OCI-LY3 (cell line): ENCODE measurements at regions not wholly inside any gene's neighbourhood (a gene's known extent, or its start where the extent isn't known, plus 50 kb on each side); places are given as distances from the start of the nearest gene placed in this dataset.
"Not testable (repeated sequence)": the region's sequence is repeated elsewhere in the genome, so short reads cannot be mapped to it uniquely, and the experiment has no call there.

ENCODE experiments used
- H2AFZ ChIP-seq: fragments of 200-600, 300-600 bp; shearing (Covaris generic); 2 replicates; pipeline ENCODE4 v1.6.0; 2014; ENCODE audit warnings: antibody characterized with exemption, low read depth, low read length
- H3K27ac ChIP-seq: fragments of 200-600, 300-600 bp; sonication (generic); 2 replicates; pipeline ENCODE4 v1.5.1; 2014; ENCODE audit warnings: mild to moderate bottlenecking, low read length, moderate library complexity, mixed read lengths
- H3K27me3 ChIP-seq: fragments of 200-600, 300-600 bp; sonication (generic); 2 replicates; pipeline ENCODE4 v1.6.1; 2014; ENCODE audit warnings: low read depth, low read length, mixed read lengths
- H3K36me3 ChIP-seq: fragments of 200-600, 300-600 bp; sonication (generic); replicated peaks from 2 replicates; pipeline ENCODE3; 2014; ENCODE audit warnings: low read depth, low read length, mixed read lengths
- H3K4me1 ChIP-seq: fragments of 300-600, 200-600 bp; sonication (generic); 2 replicates; pipeline ENCODE4 v1.6.1; 2014; ENCODE audit warnings: low read length, mixed read lengths
- H3K4me2 ChIP-seq: fragments of 200-600, 300-600 bp; sonication (generic); 2 replicates; pipeline ENCODE4 v1.6.1; 2014; ENCODE audit warnings: low read length, mixed read lengths
- H3K4me3 ChIP-seq: fragments of 300-600, 200-600 bp; sonication (generic); 2 replicates; pipeline ENCODE4 v1.5.1; 2014; ENCODE audit warnings: antibody characterized with exemption, mild to moderate bottlenecking, low read length, moderate library complexity
- H3K79me2 ChIP-seq: fragments of 300-600, 200-600 bp; shearing (Covaris generic); 2 replicates; pipeline ENCODE4 v1.6.1; 2014; ENCODE audit warnings: mild to moderate bottlenecking, low read length, mixed read lengths
- H3K9ac ChIP-seq: fragments of 300-600, 200-600 bp; shearing (Covaris generic); 2 replicates; pipeline ENCODE4 v1.6.0; 2014; ENCODE audit warnings: mild to moderate bottlenecking, low read length, moderate library complexity
- H3K9me3 ChIP-seq: fragments of 200-600, 300-600 bp; shearing (Covaris generic); 2 replicates; pipeline ENCODE4 v1.6.1; 2014; ENCODE audit warnings: low read length, mixed read lengths; ENCODE audit not compliant: insufficient read depth
- H4K20me1 ChIP-seq: fragments of 200-600, 300-600 bp; sonication (generic); 2 replicates; pipeline ENCODE4 v1.6.1; 2016; ENCODE audit warnings: low read length, mixed read lengths; ENCODE audit not compliant: insufficient read depth
- EZH2phosphoT487 ChIP-seq: fragments of 200-600 bp; shearing (Covaris generic); IDR thresholded peaks from 2 replicates; pipeline ENCODE4 v1.6.1; 2018; ENCODE audit warnings: antibody characterized with exemption, mixed run types, low read depth
- TF ChIP-seq, protein P1 (sequence below): fragments of 200-600, 300-600 bp; sonication (generic); IDR thresholded peaks from 2 replicates; pipeline ENCODE4 v1.5.1; 2014; ENCODE audit warnings: antibody characterized with exemption, low read length, low read depth

- Histone ChIP-seq H3K27ac (no peak overlapping the region), H3K36me3 (no peaks in the 10 kb centered on the region), H3K4me1 (no peaks in the 10 kb centered on the region), H3K79me2 (no peaks in the 10 kb centered on the region), H3K4me2 (no peak overlapping the region), H3K9me3 (no peaks in the 10 kb centered on the region), H4K20me1 (no peaks in the 10 kb centered on the region), H3K4me3 (no peak overlapping the region), H3K27me3 (peaks cover 7% of the 10 kb centered on the region; the same call in 1 of the 2 replicates), H3K9ac (no peak overlapping the region), H2AFZ (no peak overlapping the region)
- TF ChIP-seq, protein P1, sequence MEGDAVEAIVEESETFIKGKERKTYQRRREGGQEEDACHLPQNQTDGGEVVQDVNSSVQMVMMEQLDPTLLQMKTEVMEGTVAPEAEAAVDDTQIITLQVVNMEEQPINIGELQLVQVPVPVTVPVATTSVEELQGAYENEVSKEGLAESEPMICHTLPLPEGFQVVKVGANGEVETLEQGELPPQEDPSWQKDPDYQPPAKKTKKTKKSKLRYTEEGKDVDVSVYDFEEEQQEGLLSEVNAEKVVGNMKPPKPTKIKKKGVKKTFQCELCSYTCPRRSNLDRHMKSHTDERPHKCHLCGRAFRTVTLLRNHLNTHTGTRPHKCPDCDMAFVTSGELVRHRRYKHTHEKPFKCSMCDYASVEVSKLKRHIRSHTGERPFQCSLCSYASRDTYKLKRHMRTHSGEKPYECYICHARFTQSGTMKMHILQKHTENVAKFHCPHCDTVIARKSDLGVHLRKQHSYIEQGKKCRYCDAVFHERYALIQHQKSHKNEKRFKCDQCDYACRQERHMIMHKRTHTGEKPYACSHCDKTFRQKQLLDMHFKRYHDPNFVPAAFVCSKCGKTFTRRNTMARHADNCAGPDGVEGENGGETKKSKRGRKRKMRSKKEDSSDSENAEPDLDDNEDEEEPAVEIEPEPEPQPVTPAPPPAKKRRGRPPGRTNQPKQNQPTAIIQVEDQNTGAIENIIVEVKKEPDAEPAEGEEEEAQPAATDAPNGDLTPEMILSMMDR = no peak
- TF ChIP-seq EZH2phosphoT487 = no peak
Observed at GRCh38 chr10:121268863-121269432, 329.3 kb downstream of the FGFR2 start.

- Histone ChIP-seq H3K4me2 (no peak overlapping the region), H3K4me1 (no peaks in the 10 kb centered on the region), H3K9me3 (no peaks in the 10 kb centered on the region), H3K9ac (no peak overlapping the region), H3K27ac (no peak overlapping the region), H3K79me2 (no peaks in the 10 kb centered on the region), H3K27me3 (peaks cover 10% of the 10 kb centered on the region; the same call in 1 of the 2 replicates), H4K20me1 (no peaks in the 10 kb centered on the region), H3K36me3 (no peaks in the 10 kb centered on the region), H3K4me3 (no peak overlapping the region), H2AFZ (no peak overlapping the region)
- TF ChIP-seq, protein P1 = no peak
Observed at GRCh38 chr10:121270906-121271305, 327.3 kb downstream of the FGFR2 start.

- H3K36me3 ChIP-seq = no peaks in the 10 kb centered on the region
Observed at GRCh38 chr10:121276046-121276445, 322.2 kb downstream of the FGFR2 start.

DNA sequence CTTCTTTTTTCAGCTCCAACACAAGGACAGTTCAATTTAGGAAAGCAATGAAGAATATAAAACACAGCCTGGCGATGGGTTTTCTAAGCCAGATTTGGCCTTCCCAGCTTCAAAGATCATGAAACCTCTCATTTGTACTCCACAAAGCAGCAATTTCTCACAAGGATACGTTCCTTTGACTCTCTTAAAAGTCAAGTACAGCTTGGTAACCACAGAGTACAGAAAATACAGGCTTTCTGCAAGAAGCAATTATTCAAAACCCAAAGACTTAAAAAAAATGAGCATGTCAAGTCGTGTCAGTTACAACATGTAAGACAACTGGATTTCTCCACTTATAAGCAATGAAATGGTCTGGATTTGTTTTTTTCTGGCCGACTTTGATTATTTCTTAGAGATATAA, 321.4 kb downstream of the FGFR2 start:
- Histone ChIP-seq H3K4me2 (no peak overlapping the region), H3K9ac (no peak overlapping the region), H3K36me3 (no peaks in the 10 kb centered on the region), H3K4me3 (no peak overlapping the region), H3K79me2 (no peaks in the 10 kb centered on the region), H3K4me1 (no peaks in the 10 kb centered on the region), H2AFZ (no peak overlapping the region), H4K20me1 (no peaks in the 10 kb centered on the region), H3K27ac (no peak overlapping the region), H3K27me3 (peaks cover 20% of the 10 kb centered on the region; the same call in 1 of the 2 replicates), H3K9me3 (no peaks in the 10 kb centered on the region)
- TF ChIP-seq, protein P1 = no peak
- TF ChIP-seq EZH2phosphoT487 = no peak

More at GRCh38 chr10:121276046-121276445, 322.2 kb downstream of the FGFR2 start:
- peaks cover 22% of the 10 kb centered on the region; the same call in 1 of the 2 replicates for H3K27me3 ChIP-seq
- TF ChIP-seq, protein P1 = no peak
- no peak for TF ChIP-seq EZH2phosphoT487
- H3K4me1 ChIP-seq = no peaks in the 10 kb centered on the region
- H3K9me3 ChIP-seq = no peaks in the 10 kb centered on the region
- H3K9ac ChIP-seq = no peak overlapping the region
- H3K4me3 ChIP-seq = no peak overlapping the region
- no peaks in the 10 kb centered on the region for H4K20me1 ChIP-seq
- no peak overlapping the region for H3K4me2 ChIP-seq
- no peak overlapping the region for H3K27ac ChIP-seq
- H3K79me2 ChIP-seq = no peaks in the 10 kb centered on the region
- no peak overlapping the region for H2AFZ ChIP-seq

DNA sequence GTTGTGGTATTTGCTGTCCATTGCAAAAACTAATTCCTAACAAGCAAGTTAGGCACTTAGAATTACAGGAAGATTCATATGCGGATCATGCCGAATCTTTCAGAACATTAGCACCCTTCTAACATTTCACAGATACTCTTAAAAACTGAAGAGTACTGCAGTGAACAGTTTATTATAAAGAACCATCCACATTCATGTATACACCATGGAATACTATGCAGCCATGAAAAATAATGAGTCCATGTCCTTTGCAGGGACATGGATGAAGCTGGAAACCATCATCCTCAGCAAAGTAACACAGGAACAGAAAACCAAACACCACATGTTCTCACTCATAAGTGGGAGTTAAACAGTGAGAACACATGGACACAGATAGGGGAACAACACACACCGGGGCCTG, 319.9 kb downstream of the FGFR2 start:
- H3K36me3 ChIP-seq, H3K9ac ChIP-seq, H3K4me1 ChIP-seq, H3K9me3 ChIP-seq, H3K4me2 ChIP-seq, H3K4me3 ChIP-seq, H4K20me1 ChIP-seq, H3K79me2 ChIP-seq, H2AFZ ChIP-seq, H3K27ac ChIP-seq: not testable (repeated sequence)
- peaks cover 20% of the 10 kb centered on the region; the same call in 1 of the 2 replicates for H3K27me3 ChIP-seq
